HG03175 (cell line): ENCODE measurements at regions not wholly inside any gene's neighbourhood (a gene's known extent, or its start where the extent isn't known, plus 50 kb on each side); places are given as distances from the start of the nearest gene placed in this dataset.
"Not testable (repeated sequence)": the region's sequence is repeated elsewhere in the genome, so short reads cannot be mapped to it uniquely, and the experiment has no call there.

Experiments used
- ATAC-seq: cut with Tn5 transposase; IDR thresholded peaks from one replicate; pipeline ENCODE4 v1.9.1; 2021; ENCODE audit warnings: mild to moderate bottlenecking, moderate library complexity; ENCODE audit not compliant: unreplicated experiment

- ATAC-seq: no peak
These were observed 770.8 kb downstream of the EPHA7 start for GRCh38 chr6:92648364-92649086.

- no peak for ATAC-seq
These were observed 771.7 kb downstream of the EPHA7 start for GRCh38 chr6:92647630-92648029.

GRCh38 chr6:92644104-92644791, 775.1 kb downstream of the EPHA7 start:
- ATAC-seq: not testable (repeated sequence)

- ATAC-seq: no peak
These were observed 783.7 kb downstream of the EPHA7 start for GRCh38 chr6:92635553-92636153.

- ATAC-seq: no peak
These were observed 784.8 kb downstream of the EPHA7 start for GRCh38 chr6:92634561-92634960.

GRCh38 chr6:92623431-92623830, 795.9 kb downstream of the EPHA7 start:
- no peak for ATAC-seq

GRCh38 chr6:92617721-92618120, 801.6 kb downstream of the EPHA7 start:
- no peak for ATAC-seq

- ATAC-seq: no peak
These were observed 810.6 kb downstream of the EPHA7 start for GRCh38 chr6:92608751-92609150.

- no peak for ATAC-seq
These were observed 826.2 kb downstream of the EPHA7 start for GRCh38 chr6:92593201-92593600.

- no peak for ATAC-seq
These were observed 829.4 kb downstream of the EPHA7 start for GRCh38 chr6:92589996-92590395.

- ATAC-seq: no peak
These were observed 831.2 kb downstream of the EPHA7 start for GRCh38 chr6:92588148-92588547.

- no peak for ATAC-seq
These were observed 831.8 kb downstream of the EPHA7 start for GRCh38 chr6:92587525-92587924.

- ATAC-seq: no peak
These were observed 833.0 kb downstream of the EPHA7 start for GRCh38 chr6:92586236-92586977.

GRCh38 chr6:92582211-92582610, 837.1 kb downstream of the EPHA7 start:
- no peak for ATAC-seq

- no peak for ATAC-seq
These were observed 842.2 kb downstream of the EPHA7 start for GRCh38 chr6:92577077-92577719.

GRCh38 chr6:92568541-92568940, 850.8 kb downstream of the EPHA7 start:
- no peak for ATAC-seq

GRCh38 chr6:92566632-92567031, 852.7 kb downstream of the EPHA7 start:
- no peak for ATAC-seq

GRCh38 chr6:92564376-92564775, 855.0 kb downstream of the EPHA7 start:
- no peak for ATAC-seq

GRCh38 chr6:92559611-92560010, 859.7 kb downstream of the EPHA7 start:
- no peak for ATAC-seq

GRCh38 chr6:92559003-92559402, 860.4 kb downstream of the EPHA7 start:
- ATAC-seq: no peak

- no peak for ATAC-seq
These were observed 868.9 kb downstream of the EPHA7 start for GRCh38 chr6:92550501-92550900.
